H1 (cell line): ENCODE measurements at regions not wholly inside any gene's neighbourhood (a gene's known extent, or its start where the extent isn't known, plus 50 kb on each side); places are given as distances from the start of the nearest gene placed in this dataset.
A peak's percentile ranks its signal among the peaks of the same experiment; 100 is the strongest.

Experiments used
- BRCA1 ChIP-seq: IDR thresholded peaks from 2 replicates; pipeline ENCODE4 v1.6.1; 2012; ENCODE audit warnings: low read depth, low read length, improper control_type of control experiment
- EGR1 ChIP-seq: IDR thresholded peaks from 2 replicates; pipeline ENCODE4 v1.6.1; 2011; ENCODE audit warnings: low read depth, low read length, borderline replicate concordance
- EP300 ChIP-seq, 2 experiments: IDR thresholded peaks; 1 replicate in 1 of 2; 2 replicates in 1 of 2; pipeline ENCODE4 v1.6.1; 2011 to 2012; ENCODE audit warnings: low read depth in 2 of 2, low read length in 2 of 2, mild to moderate bottlenecking in 2 of 2, borderline replicate concordance in 1 of 2, inconsistent platforms in 1 of 2, moderate library complexity in 1 of 2
- HDAC2 ChIP-seq, 2 experiments: fragments of 300-600 bp in 1 of 2; sonication (generic) in 1 of 2; IDR thresholded peaks; 2 replicates each; pipeline ENCODE4 v1.6.1; 2011 to 2012; ENCODE audit warnings: low read depth in 2 of 2, low read length in 2 of 2, mild to moderate bottlenecking in 2 of 2, moderate library complexity in 2 of 2, borderline replicate concordance in 1 of 2, inconsistent platforms in 1 of 2
- JUN ChIP-seq: IDR thresholded peaks from 2 replicates; pipeline ENCODE4 v1.6.1; 2011; ENCODE audit warnings: low read depth, mild to moderate bottlenecking, improper control_type of control experiment, low read length
- MAFK ChIP-seq: IDR thresholded peaks from 2 replicates; pipeline ENCODE4 v1.6.1; 2012; ENCODE audit warnings: low read depth, mild to moderate bottlenecking, improper control_type of control experiment, low read length
- TF ChIP-seq, protein P1 (sequence below), 3 experiments: IDR thresholded peaks; 1 replicate in 2 of 3; 2 replicates in 1 of 3; pipeline versions ENCODE4 v1.5.1 to v1.6.1; 2011; ENCODE audit warnings: low read length in 3 of 3, mild to moderate bottlenecking in 3 of 3, inconsistent platforms in 2 of 3, low read depth in 1 of 3, moderate library complexity in 1 of 3; ENCODE audit not compliant: insufficient read depth in 1 of 3; ENCODE audit errors: control extremely low read depth in 1 of 3

GRCh38 chr5:61277190-61277589 is 54.9 kb upstream of the ZSWIM6 start:
- TF ChIP-seq, protein P1, sequence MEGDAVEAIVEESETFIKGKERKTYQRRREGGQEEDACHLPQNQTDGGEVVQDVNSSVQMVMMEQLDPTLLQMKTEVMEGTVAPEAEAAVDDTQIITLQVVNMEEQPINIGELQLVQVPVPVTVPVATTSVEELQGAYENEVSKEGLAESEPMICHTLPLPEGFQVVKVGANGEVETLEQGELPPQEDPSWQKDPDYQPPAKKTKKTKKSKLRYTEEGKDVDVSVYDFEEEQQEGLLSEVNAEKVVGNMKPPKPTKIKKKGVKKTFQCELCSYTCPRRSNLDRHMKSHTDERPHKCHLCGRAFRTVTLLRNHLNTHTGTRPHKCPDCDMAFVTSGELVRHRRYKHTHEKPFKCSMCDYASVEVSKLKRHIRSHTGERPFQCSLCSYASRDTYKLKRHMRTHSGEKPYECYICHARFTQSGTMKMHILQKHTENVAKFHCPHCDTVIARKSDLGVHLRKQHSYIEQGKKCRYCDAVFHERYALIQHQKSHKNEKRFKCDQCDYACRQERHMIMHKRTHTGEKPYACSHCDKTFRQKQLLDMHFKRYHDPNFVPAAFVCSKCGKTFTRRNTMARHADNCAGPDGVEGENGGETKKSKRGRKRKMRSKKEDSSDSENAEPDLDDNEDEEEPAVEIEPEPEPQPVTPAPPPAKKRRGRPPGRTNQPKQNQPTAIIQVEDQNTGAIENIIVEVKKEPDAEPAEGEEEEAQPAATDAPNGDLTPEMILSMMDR (IDR thresholded peaks at IDR 0.05; ENCODE audit: control extremely low read depth in 1 of 3, insufficient read depth in 1 of 3, low read depth in 1 of 3, low read length in 3 of 3): peak; percentile 30 to 49 (median 33); a peak in 3 of 4 replicates
- TF ChIP-seq EGR1 (no peak), HDAC2 (IDR thresholded peaks at IDR 0.05; ENCODE audit: borderline replicate concordance in 1 of 2, low read depth in 2 of 2, low read length in 2 of 2) (no peak), EP300 (IDR thresholded peaks at IDR 0.05; ENCODE audit: borderline replicate concordance in 1 of 2, low read depth in 2 of 2, low read length in 2 of 2) (no peak), JUN (no peak), BRCA1 (no peak), MAFK (no peak)
